ENCODE measurements at regions not wholly inside any gene's neighbourhood (a gene's known extent, or its start where the extent isn't known, plus 50 kb on each side); places are given as distances from the start of the nearest gene placed in this dataset.

- Histone ChIP-seq H3K27ac (peak overlapping the region; percentile 8 to 67 (median 59)), H3K4me3 (no peak overlapping the region), H3K36me3 (no peaks in the 10 kb centered on the region), H3K9me3 (no peaks in the 10 kb centered on the region), H3K27me3 (no peaks in the 10 kb centered on the region), H3K4me1 (peaks cover 6 to 44% (median 29%) of the 10 kb centered on the region in 4 donors)
- DNase-seq: peak; percentile 39 to 78
- 37 to 50% (median 38%) methylated on average over 3 of the region's 3 CpGs for WGBS, 5 donors
- TF ChIP-seq POLR2AphosphoS5 (IDR thresholded peaks at IDR 0.05) (peak; percentile 50 to 71 (median 71)), EP300 (IDR thresholded peaks at IDR 0.05) (no peak)
- intact Hi-C loops (cut with DNase I; ENCODE audit: low total_unique reads): no loop called here
Measured at GRCh38 chr9:107389617-107390071, 99.9 kb downstream of the KLF4 start.

GRCh38 chr9:107388890-107389289, 100.7 kb downstream of the KLF4 start:
- Histone ChIP-seq H3K27ac (peak overlapping the region in 4 of 5 donors; percentile 35 to 67 (median 61)), H3K36me3 (no peaks in the 10 kb centered on the region), H3K4me3 (no peak overlapping the region), H3K9me3 (no peaks in the 10 kb centered on the region), H3K27me3 (no peaks in the 10 kb centered on the region), H3K4me1 (peaks cover 6 to 44% (median 29%) of the 10 kb centered on the region in 4 donors)
- intact Hi-C loops (cut with DNase I; ENCODE audit: low total_unique reads): no loop called here
- TF ChIP-seq POLR2AphosphoS5 (IDR thresholded peaks at IDR 0.05) (no peak), POLR2A (IDR thresholded peaks at IDR 0.05) (no peak), EP300 (IDR thresholded peaks at IDR 0.05) (no peak), CTCF (IDR thresholded peaks at IDR 0.05) (no peak)
- WGBS, 5 donors: 77 to 88% (median 83%) methylated on average over 4 of the region's 4 CpGs
- DNase-seq: peak in 1 of 2 donors; percentile 31

GRCh38 chr9:107387409-107387808, 102.2 kb downstream of the KLF4 start:
- Histone ChIP-seq H3K36me3 (no peaks in the 10 kb centered on the region), H3K4me1 (peaks cover 6 to 44% (median 29%) of the 10 kb centered on the region in 4 donors), H3K27ac (peak overlapping the region; percentile 48 to 71 (median 66)), H3K9me3 (no peaks in the 10 kb centered on the region), H3K27me3 (no peaks in the 10 kb centered on the region), H3K4me3 (no peak overlapping the region)
- intact Hi-C loops (cut with DNase I; ENCODE audit: low total_unique reads): no loop called here
- TF ChIP-seq CTCF (IDR thresholded peaks at IDR 0.05) (no peak), EP300 (IDR thresholded peaks at IDR 0.05) (no peak), POLR2AphosphoS5 (IDR thresholded peaks at IDR 0.05) (peak in 1 of 3 donors; percentile 23)
- peak in 1 of 2 donors; percentile 44 for DNase-seq
- WGBS, 5 donors: 30 to 53% (median 37%) methylated on average over 3 of the region's 3 CpGs

- H3K36me3 ChIP-seq: no peaks in the 10 kb centered on the region
- 29 to 60% (median 39%) methylated on average over 1 of the region's 1 CpG for WGBS, 5 donors
- TF ChIP-seq POLR2A (IDR thresholded peaks at IDR 0.05) (no peak), CTCF (IDR thresholded peaks at IDR 0.05) (no peak), EP300 (IDR thresholded peaks at IDR 0.05) (no peak), POLR2AphosphoS5 (IDR thresholded peaks at IDR 0.05) (peak in 1 of 3 donors; percentile 35)
- H3K27ac ChIP-seq: peak overlapping the region; percentile 41 to 71 (median 66)
- no peak overlapping the region for H3K4me3 ChIP-seq
- H3K9me3 ChIP-seq: no peaks in the 10 kb centered on the region
- no peaks in the 10 kb centered on the region for H3K27me3 ChIP-seq
- intact Hi-C loops (cut with DNase I; ENCODE audit: low total_unique reads): no loop called here
- peak in 1 of 2 donors; percentile 74 for DNase-seq
- H3K4me1 ChIP-seq: peaks cover 6 to 44% (median 29%) of the 10 kb centered on the region in 4 donors
Measured at GRCh38 chr9:107386396-107386795, 103.2 kb downstream of the KLF4 start.
